GM18505 (cell line): ENCODE measurements at regions not wholly inside any gene's neighbourhood (a gene's known extent, or its start where the extent isn't known, plus 50 kb on each side); places are given as distances from the start of the nearest gene placed in this dataset.
A peak's percentile ranks its signal among the peaks of the same experiment; 100 is the strongest.

Experiments used
- ATAC-seq: cut with Tn5 transposase; IDR thresholded peaks from one replicate; pipeline ENCODE4 v1.9.1; 2021; ENCODE audit not compliant: unreplicated experiment
- POLR2A ChIP-seq: IDR thresholded peaks from 4 replicates; pipeline ENCODE4 v1.6.1; 2011; ENCODE audit warnings: borderline replicate concordance; ENCODE audit not compliant: insufficient read depth, insufficient read length; ENCODE audit errors: extremely low read depth

- no peak for TF ChIP-seq POLR2A
- ATAC-seq, result no peak
Observed at GRCh38 chr18:30342675-30343074, 699.9 kb downstream of the DSC3 start.

DNA sequence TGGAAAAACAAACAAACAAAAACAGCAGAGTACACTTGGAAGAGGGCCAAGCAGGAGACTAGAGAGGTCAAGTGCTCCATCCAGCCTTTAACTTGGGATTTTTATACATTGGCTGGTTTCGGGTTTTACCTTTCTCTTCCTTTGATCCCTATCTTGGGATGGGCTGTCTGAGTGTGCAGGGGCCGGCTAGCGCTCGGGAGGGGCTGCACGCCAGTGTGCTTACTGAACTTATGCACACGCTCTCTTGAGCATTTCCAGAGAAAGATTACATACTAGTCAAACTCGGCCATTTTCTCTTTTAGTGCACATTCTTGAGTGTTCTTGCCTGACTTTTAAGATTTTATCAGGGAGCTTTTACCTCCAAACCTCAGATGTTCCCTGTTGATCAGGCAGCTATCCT is 707.8 kb downstream of the DSC3 start:
- no peak for ATAC-seq
- no peak for TF ChIP-seq POLR2A

DNA sequence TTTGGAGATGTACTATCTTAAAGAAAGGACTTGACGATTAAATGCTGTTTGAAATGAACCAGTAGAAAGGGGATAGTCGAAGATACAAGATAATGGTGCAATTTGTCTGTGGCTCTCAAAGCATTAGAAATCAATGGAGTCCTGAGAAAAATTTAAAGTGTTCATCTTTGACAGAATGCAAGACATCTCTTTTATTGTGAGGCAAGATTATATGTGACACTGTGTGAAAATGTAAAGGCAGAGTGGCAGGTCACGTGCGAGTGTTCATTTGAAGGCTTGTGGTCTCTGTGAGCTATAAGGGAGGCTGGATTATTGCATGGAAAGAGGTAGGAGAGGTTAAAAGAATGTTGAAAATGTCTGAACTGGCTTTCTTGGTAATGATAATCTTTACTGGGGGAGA is 709.2 kb downstream of the DSC3 start:
- ATAC-seq, result no peak
- TF ChIP-seq POLR2A, result no peak

GRCh38 chr18:30328839-30329238 is 713.7 kb downstream of the DSC3 start:
- TF ChIP-seq POLR2A, result no peak
- no peak for ATAC-seq

- ATAC-seq, result no peak
- TF ChIP-seq POLR2A, result no peak
Observed at GRCh38 chr18:30302181-30302580, 740.4 kb downstream of the DSC3 start.

- ATAC-seq, result no peak
Observed at GRCh38 chr18:30298769-30299168, 743.8 kb downstream of the DSC3 start.

GRCh38 chr18:30288662-30289414 is 753.7 kb downstream of the DSC3 start:
- ATAC-seq, result no peak
- TF ChIP-seq POLR2A, result no peak

More at GRCh38 chr18:30298769-30299168, 743.8 kb downstream of the DSC3 start:
- no peak for TF ChIP-seq POLR2A

DNA sequence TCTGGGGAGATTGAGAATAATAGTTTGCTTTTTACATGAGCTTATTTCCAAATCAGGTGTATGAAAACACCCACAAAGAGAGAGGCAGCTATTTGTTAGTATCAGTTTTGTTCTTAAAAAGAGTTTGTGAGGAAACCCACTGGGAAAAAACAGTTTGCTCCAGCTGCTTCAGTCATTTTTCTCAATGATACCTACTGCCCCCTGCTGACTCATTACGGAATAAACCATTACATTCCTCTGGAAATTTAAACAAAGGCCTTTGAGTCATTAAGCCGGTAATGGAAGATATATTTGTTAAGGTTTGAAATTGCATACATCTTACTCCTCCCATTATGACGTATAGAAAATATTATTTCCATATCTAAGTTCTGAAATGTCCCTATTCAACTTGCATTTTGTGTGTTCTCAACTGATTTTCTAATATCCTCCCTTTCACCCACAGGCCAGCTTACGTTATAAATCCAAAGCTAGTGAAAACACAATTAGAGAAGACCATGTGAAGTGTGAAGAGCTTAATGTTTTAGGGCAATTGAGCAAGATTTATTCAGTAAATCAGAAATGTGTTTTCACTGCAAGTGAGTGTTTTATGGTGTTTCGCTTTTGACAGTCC is 761.6 kb downstream of the DSC3 start:
- ATAC-seq, result peak; percentile 61
- no peak for TF ChIP-seq POLR2A

GRCh38 chr18:30280186-30280585 is 762.4 kb downstream of the DSC3 start:
- no peak for ATAC-seq
- no peak for TF ChIP-seq POLR2A

GRCh38 chr18:30277676-30278075 is 764.9 kb downstream of the DSC3 start:
- no peak for ATAC-seq
- TF ChIP-seq POLR2A, result no peak

GRCh38 chr18:30271716-30272115 is 770.8 kb downstream of the DSC3 start:
- TF ChIP-seq POLR2A, result no peak
- no peak for ATAC-seq

- ATAC-seq, result no peak
- no peak for TF ChIP-seq POLR2A
Observed at GRCh38 chr18:30265190-30265589, 777.4 kb downstream of the DSC3 start.

GRCh38 chr18:30254331-30254730 is 788.2 kb downstream of the DSC3 start:
- ATAC-seq, result no peak
- no peak for TF ChIP-seq POLR2A

DNA sequence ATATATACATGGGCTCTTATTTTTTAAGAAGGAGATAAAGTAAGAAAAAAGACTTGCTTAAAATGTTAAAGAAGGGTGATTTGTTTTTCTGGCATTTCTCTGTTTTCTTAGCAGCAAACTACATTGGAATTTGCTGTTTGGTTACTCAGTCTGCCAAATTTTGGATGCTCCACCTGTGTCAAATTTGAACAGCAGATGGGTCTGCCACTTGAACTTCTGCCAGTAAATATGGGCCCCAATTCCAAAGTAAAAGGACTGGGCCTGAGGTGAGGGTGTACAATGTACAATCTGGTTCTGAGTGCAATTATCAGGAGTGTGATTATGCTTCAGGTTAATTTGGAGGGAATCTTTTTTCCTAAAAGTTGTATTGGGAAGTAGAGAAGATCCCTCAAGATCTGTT is 794.5 kb downstream of the DSC3 start:
- TF ChIP-seq POLR2A, result no peak
- no peak for ATAC-seq
